ENCODE measurements at regions not wholly inside any gene's neighbourhood (a gene's known extent, or its start where the extent isn't known, plus 50 kb on each side); places are given as distances from the start of the nearest gene placed in this dataset.
"Not testable (repeated sequence)": the region's sequence is repeated elsewhere in the genome, so short reads cannot be mapped to it uniquely, and the experiment has no call there.

- Mint-ChIP-seq H3K36me3 (ENCODE audit: low read depth, unreplicated experiment) (no peaks in the 10 kb centered on the region), H3K27ac (ENCODE audit: unreplicated experiment) (no peak overlapping the region), H3K27me3 (ENCODE audit: unreplicated experiment) (peaks cover 3% of the 10 kb centered on the region), H3K9me3 (ENCODE audit: unreplicated experiment) (no peaks in the 10 kb centered on the region), H3K4me1 (ENCODE audit: unreplicated experiment) (no peaks in the 10 kb centered on the region), H3K4me3 (ENCODE audit: unreplicated experiment) (no peak overlapping the region)
- no peak for TF ChIP-seq CTCF (IDR thresholded peaks at IDR 0.05; ENCODE audit: unreplicated experiment)
- no peak for DNase-seq (ENCODE audit: low spot score)
Observed at GRCh38 chr7:41559426-41559825, 143.5 kb downstream of the INHBA start.

- no peak overlapping the region for H3K4me3 Mint-ChIP-seq (ENCODE audit: unreplicated experiment)
- H3K27me3 Mint-ChIP-seq (ENCODE audit: unreplicated experiment), result no peaks in the 10 kb centered on the region
- no peaks in the 10 kb centered on the region for H3K36me3 Mint-ChIP-seq (ENCODE audit: low read depth, unreplicated experiment)
- DNase-seq (ENCODE audit: low spot score), result no peak
- no peaks in the 10 kb centered on the region for H3K9me3 Mint-ChIP-seq (ENCODE audit: unreplicated experiment)
- no peak for TF ChIP-seq CTCF (IDR thresholded peaks at IDR 0.05; ENCODE audit: unreplicated experiment)
- H3K4me1 Mint-ChIP-seq (ENCODE audit: unreplicated experiment), result no peaks in the 10 kb centered on the region
- H3K27ac Mint-ChIP-seq (ENCODE audit: unreplicated experiment), result no peak overlapping the region
Observed at GRCh38 chr7:41554481-41554880, 148.4 kb downstream of the INHBA start.

GRCh38 chr7:41550046-41550445, 152.8 kb downstream of the INHBA start:
- not testable (repeated sequence) for DNase-seq (ENCODE audit: low spot score)

GRCh38 chr7:41544241-41544640, 158.6 kb downstream of the INHBA start:
- Mint-ChIP-seq H3K9me3 (ENCODE audit: unreplicated experiment) (no peaks in the 10 kb centered on the region), H3K4me3 (ENCODE audit: unreplicated experiment) (no peak overlapping the region), H3K4me1 (ENCODE audit: unreplicated experiment) (no peaks in the 10 kb centered on the region), H3K36me3 (ENCODE audit: low read depth, unreplicated experiment) (no peaks in the 10 kb centered on the region), H3K27ac (ENCODE audit: unreplicated experiment) (no peak overlapping the region), H3K27me3 (ENCODE audit: unreplicated experiment) (no peaks in the 10 kb centered on the region)
- DNase-seq (ENCODE audit: low spot score), result no peak
- TF ChIP-seq CTCF (IDR thresholded peaks at IDR 0.05; ENCODE audit: unreplicated experiment), result no peak

More at GRCh38 chr7:41550046-41550445, 152.8 kb downstream of the INHBA start:
- not testable (repeated sequence) for H3K9me3 Mint-ChIP-seq (ENCODE audit: unreplicated experiment); H3K27ac Mint-ChIP-seq (ENCODE audit: unreplicated experiment); H3K27me3 Mint-ChIP-seq (ENCODE audit: unreplicated experiment); H3K4me3 Mint-ChIP-seq (ENCODE audit: unreplicated experiment); H3K36me3 Mint-ChIP-seq (ENCODE audit: low read depth, unreplicated experiment); H3K4me1 Mint-ChIP-seq (ENCODE audit: unreplicated experiment)

- H3K4me3 Mint-ChIP-seq (ENCODE audit: unreplicated experiment), result no peak overlapping the region
- no peaks in the 10 kb centered on the region for H3K9me3 Mint-ChIP-seq (ENCODE audit: unreplicated experiment)
- no peaks in the 10 kb centered on the region for H3K27me3 Mint-ChIP-seq (ENCODE audit: unreplicated experiment)
- H3K4me1 Mint-ChIP-seq (ENCODE audit: unreplicated experiment), result no peaks in the 10 kb centered on the region
- no peak overlapping the region for H3K27ac Mint-ChIP-seq (ENCODE audit: unreplicated experiment)
- no peak for TF ChIP-seq CTCF (IDR thresholded peaks at IDR 0.05; ENCODE audit: unreplicated experiment)
- DNase-seq (ENCODE audit: low spot score), result no peak
- no peaks in the 10 kb centered on the region for H3K36me3 Mint-ChIP-seq (ENCODE audit: low read depth, unreplicated experiment)
Observed at GRCh38 chr7:41540601-41541000, 162.3 kb downstream of the INHBA start.
